ENCODE measurements at regions not wholly inside any gene's neighbourhood (a gene's known extent, or its start where the extent isn't known, plus 50 kb on each side); places are given as distances from the start of the nearest gene placed in this dataset.

DNA sequence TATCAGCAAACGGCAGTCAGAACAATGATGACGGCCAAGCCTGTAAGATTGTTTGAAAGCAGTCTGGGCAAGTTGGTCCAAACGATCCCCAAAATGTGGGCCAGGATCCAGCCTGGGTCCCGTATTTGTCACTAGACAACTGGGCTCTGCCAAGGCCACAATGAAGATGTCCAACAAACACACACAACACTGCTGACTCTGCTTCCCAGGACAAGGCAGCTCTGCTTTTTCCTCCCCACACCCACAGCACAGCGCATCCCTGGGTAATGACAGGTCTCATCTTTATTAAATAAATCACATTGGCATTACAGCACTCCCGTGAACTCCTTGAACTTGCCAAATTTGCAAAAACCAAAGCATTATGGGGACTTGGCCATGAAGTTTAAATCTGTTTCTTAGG, 424.1 kb upstream of the ACTBL2 start:
- H3K9me2 ChIP-seq (replicated peaks; ENCODE audit: low read length) = no peaks in the 10 kb centered on the region
- no peaks in the 10 kb centered on the region for H3K79me2 ChIP-seq (ENCODE audit: low read length)
- ATAC-seq = no peak
- intact Hi-C loops (cut with micrococcal nuclease) = no loop called here
- DNase-seq = no peak
- no peaks in the 10 kb centered on the region for H3K9me3 ChIP-seq (ENCODE audit: low read length)
- no peak overlapping the region for H3K9ac ChIP-seq (ENCODE audit: low read length)
- TF ChIP-seq EZH2phosphoT487 (IDR thresholded peaks at IDR 0.05; ENCODE audit: borderline replicate concordance, low read length) = no peak
- no peak for TF ChIP-seq EZH2 (IDR thresholded peaks at IDR 0.05; ENCODE audit: low read length, unreplicated experiment)
- TF ChIP-seq, protein P1, sequence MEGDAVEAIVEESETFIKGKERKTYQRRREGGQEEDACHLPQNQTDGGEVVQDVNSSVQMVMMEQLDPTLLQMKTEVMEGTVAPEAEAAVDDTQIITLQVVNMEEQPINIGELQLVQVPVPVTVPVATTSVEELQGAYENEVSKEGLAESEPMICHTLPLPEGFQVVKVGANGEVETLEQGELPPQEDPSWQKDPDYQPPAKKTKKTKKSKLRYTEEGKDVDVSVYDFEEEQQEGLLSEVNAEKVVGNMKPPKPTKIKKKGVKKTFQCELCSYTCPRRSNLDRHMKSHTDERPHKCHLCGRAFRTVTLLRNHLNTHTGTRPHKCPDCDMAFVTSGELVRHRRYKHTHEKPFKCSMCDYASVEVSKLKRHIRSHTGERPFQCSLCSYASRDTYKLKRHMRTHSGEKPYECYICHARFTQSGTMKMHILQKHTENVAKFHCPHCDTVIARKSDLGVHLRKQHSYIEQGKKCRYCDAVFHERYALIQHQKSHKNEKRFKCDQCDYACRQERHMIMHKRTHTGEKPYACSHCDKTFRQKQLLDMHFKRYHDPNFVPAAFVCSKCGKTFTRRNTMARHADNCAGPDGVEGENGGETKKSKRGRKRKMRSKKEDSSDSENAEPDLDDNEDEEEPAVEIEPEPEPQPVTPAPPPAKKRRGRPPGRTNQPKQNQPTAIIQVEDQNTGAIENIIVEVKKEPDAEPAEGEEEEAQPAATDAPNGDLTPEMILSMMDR (conservative IDR thresholded peaks at IDR 0.05; ENCODE audit: low read depth, low read length) = no peak
- no peaks in the 10 kb centered on the region for H3K4me1 ChIP-seq (ENCODE audit: insufficient read depth, low read length)
- no peaks in the 10 kb centered on the region for H3K36me3 ChIP-seq (ENCODE audit: low read depth, low read length)
- H3K4me2 ChIP-seq (ENCODE audit: low read length) = no peak overlapping the region
- H3K4me3 ChIP-seq (ENCODE audit: low read length) = no peak overlapping the region
- H2AFZ ChIP-seq (ENCODE audit: low read length) = no peak overlapping the region
- no peak overlapping the region for H3K27ac ChIP-seq (ENCODE audit: low read length)
- no peaks in the 10 kb centered on the region for H4K20me1 ChIP-seq (ENCODE audit: low read length)
- no peaks in the 10 kb centered on the region for H3F3A ChIP-seq (ENCODE audit: low read length, unreplicated experiment)
- no TSS peak for BruUV-seq (replicated peaks)
- ChIA-PET CTCF (no interaction called here), POLR2A (ENCODE audit: unreplicated experiment) (no interaction called here)
- no peaks in the 10 kb centered on the region for H3K27me3 ChIP-seq (ENCODE audit: low read length)

DNA sequence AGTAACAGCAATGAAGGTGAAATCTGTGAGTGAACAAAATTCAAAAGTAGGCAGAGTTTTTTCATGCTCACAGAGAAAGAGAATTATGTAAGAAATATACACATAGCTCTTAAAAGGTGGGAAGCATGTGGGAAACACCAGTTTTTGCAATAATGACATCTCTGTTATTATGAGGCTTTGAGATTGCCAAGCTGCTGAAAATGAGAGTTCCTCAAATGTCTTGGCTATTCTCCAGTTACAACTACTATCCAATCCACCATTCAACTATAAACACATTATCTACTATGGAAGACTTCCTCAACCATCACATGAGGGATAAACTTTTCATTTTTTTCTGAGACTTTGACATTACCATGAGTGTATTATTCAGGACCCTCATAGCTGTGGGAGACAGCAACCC, 420.8 kb upstream of the ACTBL2 start:
- no peak for DNase-seq
- H3K79me2 ChIP-seq (ENCODE audit: low read length) = no peaks in the 10 kb centered on the region
- BruUV-seq (replicated peaks) = no TSS peak
- H3K9me2 ChIP-seq (replicated peaks; ENCODE audit: low read length) = no peaks in the 10 kb centered on the region
- no peak overlapping the region for H3K27ac ChIP-seq (ENCODE audit: low read length)
- TF ChIP-seq, protein P1 (conservative IDR thresholded peaks at IDR 0.05; ENCODE audit: low read depth, low read length) = no peak
- TF ChIP-seq EZH2phosphoT487 (IDR thresholded peaks at IDR 0.05; ENCODE audit: borderline replicate concordance, low read length) (no peak), EZH2 (IDR thresholded peaks at IDR 0.05; ENCODE audit: low read length, unreplicated experiment) (no peak)
- no peaks in the 10 kb centered on the region for H3F3A ChIP-seq (ENCODE audit: low read length, unreplicated experiment)
- no peaks in the 10 kb centered on the region for H3K4me1 ChIP-seq (ENCODE audit: insufficient read depth, low read length)
- CTCF ChIA-PET = no interaction called here
- no peaks in the 10 kb centered on the region for H3K36me3 ChIP-seq (ENCODE audit: low read depth, low read length)
- no peak overlapping the region for H3K9ac ChIP-seq (ENCODE audit: low read length)
- no peak for ATAC-seq
- intact Hi-C loops (cut with micrococcal nuclease) = no loop called here
- H3K27me3 ChIP-seq (ENCODE audit: low read length) = no peaks in the 10 kb centered on the region
- no peak overlapping the region for H2AFZ ChIP-seq (ENCODE audit: low read length)
- no peak overlapping the region for H3K4me2 ChIP-seq (ENCODE audit: low read length)
- H3K9me3 ChIP-seq (ENCODE audit: low read length) = no peaks in the 10 kb centered on the region
- POLR2A ChIA-PET (ENCODE audit: unreplicated experiment) = no interaction called here
- no peak overlapping the region for H3K4me3 ChIP-seq (ENCODE audit: low read length)
- H4K20me1 ChIP-seq (ENCODE audit: low read length) = no peaks in the 10 kb centered on the region

DNA sequence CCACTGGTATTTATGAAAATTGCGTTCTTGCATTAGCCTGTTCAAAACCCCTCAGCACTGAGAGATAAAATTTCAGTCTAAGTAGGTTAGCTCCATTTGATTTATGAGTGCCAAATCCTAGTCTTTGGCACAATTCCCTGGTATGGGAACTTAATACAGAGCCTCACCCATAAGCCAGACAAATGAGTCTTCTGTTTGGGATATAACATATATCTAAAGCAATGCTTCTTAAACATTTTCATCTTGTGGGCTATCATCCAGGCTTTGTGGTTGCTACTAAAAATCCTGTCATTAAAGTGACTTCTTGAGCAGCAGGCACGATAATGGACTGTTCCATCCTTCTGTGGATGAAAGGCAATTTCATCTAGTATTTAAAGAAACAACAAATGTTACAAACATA, 419.5 kb upstream of the ACTBL2 start:
- no peaks in the 10 kb centered on the region for H4K20me1 ChIP-seq (ENCODE audit: low read length)
- DNase-seq = peak; percentile 10
- no peaks in the 10 kb centered on the region for H3K27me3 ChIP-seq (ENCODE audit: low read length)
- H3K9me3 ChIP-seq (ENCODE audit: low read length) = no peaks in the 10 kb centered on the region
- ChIA-PET CTCF (no interaction called here), POLR2A (ENCODE audit: unreplicated experiment) (interaction anchor here (0.6 kb wide), 1 partner anchor 272 kb away, joined by 4 read pairs; no protein-coding TSS in a partner anchor)
- H3K9me2 ChIP-seq (replicated peaks; ENCODE audit: low read length) = no peaks in the 10 kb centered on the region
- H3K27ac ChIP-seq (ENCODE audit: low read length) = no peak overlapping the region
- BruUV-seq (replicated peaks) = no TSS peak
- TF ChIP-seq, protein P1 (conservative IDR thresholded peaks at IDR 0.05; ENCODE audit: low read depth, low read length) = no peak
- no peak for ATAC-seq
- H3K79me2 ChIP-seq (ENCODE audit: low read length) = no peaks in the 10 kb centered on the region
- H3K4me2 ChIP-seq (ENCODE audit: low read length) = no peak overlapping the region
- no peak overlapping the region for H3K4me3 ChIP-seq (ENCODE audit: low read length)
- H3K9ac ChIP-seq (ENCODE audit: low read length) = no peak overlapping the region
- H3F3A ChIP-seq (ENCODE audit: low read length, unreplicated experiment) = no peaks in the 10 kb centered on the region
- H2AFZ ChIP-seq (ENCODE audit: low read length) = no peak overlapping the region
- no peaks in the 10 kb centered on the region for H3K36me3 ChIP-seq (ENCODE audit: low read depth, low read length)
- intact Hi-C loops (cut with micrococcal nuclease) = no loop called here
- no peaks in the 10 kb centered on the region for H3K4me1 ChIP-seq (ENCODE audit: insufficient read depth, low read length)

Measured in PC-3 (cell line).